ENCODE measurements at regions not wholly inside any gene's neighbourhood (a gene's known extent, or its start where the extent isn't known, plus 50 kb on each side); places are given as distances from the start of the nearest gene placed in this dataset.
"Not testable (repeated sequence)": the region's sequence is repeated elsewhere in the genome, so short reads cannot be mapped to it uniquely, and the experiment has no call there.

- no peaks in the 10 kb centered on the region for H3K4me1 Mint-ChIP-seq
- no peak overlapping the region for H3K27ac Mint-ChIP-seq
- H3K36me3 Mint-ChIP-seq (ENCODE audit: low read depth): no peaks in the 10 kb centered on the region
- no peaks in the 10 kb centered on the region for H3K27me3 Mint-ChIP-seq
- H3K4me3 Mint-ChIP-seq: no peak overlapping the region
- DNase-seq: no peak
- H3K9me3 Mint-ChIP-seq: peaks cover 7% of the 10 kb centered on the region
- ChIA-PET POLR2A (no interaction called here), CTCF (no interaction called here)
Measured at GRCh38 chr10:42883993-42884983, 101.7 kb downstream of the BMS1 start.

- no peak overlapping the region for H3K4me3 Mint-ChIP-seq
- ChIA-PET CTCF (no interaction called here), POLR2A (no interaction called here)
- no peak overlapping the region for H3K27ac Mint-ChIP-seq
- H3K9me3 Mint-ChIP-seq: peaks cover 7% of the 10 kb centered on the region
- H3K4me1 Mint-ChIP-seq: no peaks in the 10 kb centered on the region
- no peaks in the 10 kb centered on the region for H3K36me3 Mint-ChIP-seq (ENCODE audit: low read depth)
- peaks cover 3% of the 10 kb centered on the region for H3K27me3 Mint-ChIP-seq
- no peak for DNase-seq
Measured at GRCh38 chr10:42885491-42886270, 103.1 kb downstream of the BMS1 start.

- H3K4me3 Mint-ChIP-seq: no peak overlapping the region
- ChIA-PET POLR2A (no interaction called here), CTCF (no interaction called here)
- no peaks in the 10 kb centered on the region for H3K36me3 Mint-ChIP-seq (ENCODE audit: low read depth)
- no peaks in the 10 kb centered on the region for H3K4me1 Mint-ChIP-seq
- peaks cover 3% of the 10 kb centered on the region for H3K27me3 Mint-ChIP-seq
- H3K9me3 Mint-ChIP-seq: peaks cover 3% of the 10 kb centered on the region
- DNase-seq: no peak
- H3K27ac Mint-ChIP-seq: no peak overlapping the region
Measured at GRCh38 chr10:42887734-42888503, 105.3 kb downstream of the BMS1 start.

GRCh38 chr10:42888504-42889095 is 106.0 kb downstream of the BMS1 start:
- H3K27me3 Mint-ChIP-seq: peaks cover 3% of the 10 kb centered on the region
- CTCF ChIA-PET: interaction anchor here (0.6 kb wide), 1 partner anchor 872 kb away, joined by 3 read pairs; no protein-coding TSS in a partner anchor
- no peaks in the 10 kb centered on the region for H3K4me1 Mint-ChIP-seq
- no peak overlapping the region for H3K4me3 Mint-ChIP-seq
- H3K36me3 Mint-ChIP-seq (ENCODE audit: low read depth): no peaks in the 10 kb centered on the region
- DNase-seq: no peak
- H3K9me3 Mint-ChIP-seq: no peaks in the 10 kb centered on the region
- POLR2A ChIA-PET: no interaction called here
- no peak overlapping the region for H3K27ac Mint-ChIP-seq

- Mint-ChIP-seq H3K9me3 (peaks cover 20% of the 10 kb centered on the region), H3K4me1 (peaks cover 3% of the 10 kb centered on the region), H3K4me3 (no peak overlapping the region), H3K36me3 (ENCODE audit: low read depth) (peaks cover 12% of the 10 kb centered on the region), H3K27me3 (peaks cover 37% of the 10 kb centered on the region), H3K27ac (no peak overlapping the region)
- POLR2A ChIA-PET: no interaction called here
- CTCF ChIA-PET: no interaction called here
- DNase-seq: no peak
Measured at GRCh38 chr10:42896735-42897134, 114.1 kb downstream of the BMS1 start.

- POLR2A ChIA-PET: no interaction called here
- DNase-seq: no peak
- Mint-ChIP-seq H3K27ac (no peak overlapping the region), H3K4me3 (no peak overlapping the region), H3K27me3 (peaks cover 37% of the 10 kb centered on the region), H3K9me3 (peaks cover 22% of the 10 kb centered on the region), H3K4me1 (peaks cover 3% of the 10 kb centered on the region), H3K36me3 (ENCODE audit: low read depth) (peaks cover 12% of the 10 kb centered on the region)
- CTCF ChIA-PET: no interaction called here
Measured at GRCh38 chr10:42898037-42898960, 115.7 kb downstream of the BMS1 start.

GRCh38 chr10:42899036-42899435 is 116.4 kb downstream of the BMS1 start:
- H3K27me3 Mint-ChIP-seq: peaks cover 35% of the 10 kb centered on the region
- DNase-seq: no peak
- H3K4me1 Mint-ChIP-seq: peaks cover 3% of the 10 kb centered on the region
- peaks cover 25% of the 10 kb centered on the region for H3K9me3 Mint-ChIP-seq
- POLR2A ChIA-PET: no interaction called here
- peaks cover 12% of the 10 kb centered on the region for H3K36me3 Mint-ChIP-seq (ENCODE audit: low read depth)
- CTCF ChIA-PET: no interaction called here
- no peak overlapping the region for H3K27ac Mint-ChIP-seq
- no peak overlapping the region for H3K4me3 Mint-ChIP-seq

GRCh38 chr10:42900346-42900745 is 117.8 kb downstream of the BMS1 start:
- peaks cover 28% of the 10 kb centered on the region for H3K27me3 Mint-ChIP-seq
- POLR2A ChIA-PET, H3K4me1 Mint-ChIP-seq, CTCF ChIA-PET, DNase-seq, H3K4me3 Mint-ChIP-seq, H3K27ac Mint-ChIP-seq: not testable (repeated sequence)
- peaks cover 25% of the 10 kb centered on the region for H3K9me3 Mint-ChIP-seq
- peaks cover 12% of the 10 kb centered on the region for H3K36me3 Mint-ChIP-seq (ENCODE audit: low read depth)

- H3K4me3 Mint-ChIP-seq: no peak overlapping the region
- H3K36me3 Mint-ChIP-seq (ENCODE audit: low read depth): no peaks in the 10 kb centered on the region
- ChIA-PET CTCF (no interaction called here), POLR2A (no interaction called here)
- DNase-seq: no peak
- H3K27ac Mint-ChIP-seq: no peak overlapping the region
- no peaks in the 10 kb centered on the region for H3K4me1 Mint-ChIP-seq
- H3K27me3 Mint-ChIP-seq: peaks cover 2% of the 10 kb centered on the region
- H3K9me3 Mint-ChIP-seq: peaks cover 2% of the 10 kb centered on the region
Measured at GRCh38 chr10:42911359-42911758, 128.8 kb downstream of the BMS1 start.

- Mint-ChIP-seq H3K27me3 (peaks cover 9% of the 10 kb centered on the region), H3K27ac (no peak overlapping the region)
- POLR2A ChIA-PET: no interaction called here
Measured at GRCh38 chr10:42916974-42917373, 134.4 kb downstream of the BMS1 start.

GRCh38 chr10:42917821-42918220 is 135.2 kb downstream of the BMS1 start:
- no peaks in the 10 kb centered on the region for H3K36me3 Mint-ChIP-seq (ENCODE audit: low read depth)
- no peak overlapping the region for H3K27ac Mint-ChIP-seq
- peaks cover 7% of the 10 kb centered on the region for H3K4me1 Mint-ChIP-seq
- ChIA-PET CTCF (no interaction called here), POLR2A (no interaction called here)
- H3K4me3 Mint-ChIP-seq: no peak overlapping the region
- peaks cover 12% of the 10 kb centered on the region for H3K27me3 Mint-ChIP-seq
- H3K9me3 Mint-ChIP-seq: peaks cover 7% of the 10 kb centered on the region
- DNase-seq: no peak

More at GRCh38 chr10:42916974-42917373, 134.4 kb downstream of the BMS1 start:
- H3K4me3 Mint-ChIP-seq: no peak overlapping the region
- H3K36me3 Mint-ChIP-seq (ENCODE audit: low read depth): no peaks in the 10 kb centered on the region
- DNase-seq: no peak
- H3K9me3 Mint-ChIP-seq: peaks cover 7% of the 10 kb centered on the region
- peaks cover 7% of the 10 kb centered on the region for H3K4me1 Mint-ChIP-seq
- CTCF ChIA-PET: no interaction called here

- Mint-ChIP-seq H3K4me3 (no peak overlapping the region), H3K4me1 (peaks cover 7% of the 10 kb centered on the region), H3K36me3 (ENCODE audit: low read depth) (no peaks in the 10 kb centered on the region), H3K9me3 (peaks cover 5% of the 10 kb centered on the region), H3K27ac (no peak overlapping the region), H3K27me3 (peaks cover 23% of the 10 kb centered on the region)
- ChIA-PET POLR2A (no interaction called here), CTCF (no interaction called here)
- DNase-seq: no peak
Measured at GRCh38 chr10:42921951-42922350, 139.4 kb downstream of the BMS1 start.
